Glutamatergic neuron (in vitro differentiated cells): ENCODE measurements at regions not wholly inside any gene's neighbourhood (a gene's known extent, or its start where the extent isn't known, plus 50 kb on each side); places are given as distances from the start of the nearest gene placed in this dataset.
A peak's percentile ranks its signal among the peaks of the same experiment; 100 is the strongest.
"Not testable (repeated sequence)": the region's sequence is repeated elsewhere in the genome, so short reads cannot be mapped to it uniquely, and the experiment has no call there.

ENCODE experiments used
- DNase-seq: peaks from one replicate; pipeline ENCODE4 v3.0.0; 2022
- H3K27ac Mint-ChIP-seq: one replicate; pipeline ENCODE4 v1.8.0; 2020; ENCODE audit warnings: mild to moderate bottlenecking, mixed read lengths, inconsistent platforms; ENCODE audit not compliant: unreplicated experiment
- H3K27me3 Mint-ChIP-seq: one replicate; pipeline ENCODE4 v1.8.0; 2020; ENCODE audit warnings: mild to moderate bottlenecking, moderate library complexity, mixed read lengths, inconsistent platforms; ENCODE audit not compliant: unreplicated experiment
- H3K36me3 Mint-ChIP-seq: one replicate; pipeline ENCODE4 v1.8.0; 2020; ENCODE audit warnings: mild to moderate bottlenecking, mixed read lengths, inconsistent platforms; ENCODE audit not compliant: unreplicated experiment
- H3K4me1 Mint-ChIP-seq: one replicate; pipeline ENCODE4 v1.8.0; 2020; ENCODE audit warnings: mild to moderate bottlenecking, low read depth, mixed read lengths, inconsistent platforms; ENCODE audit not compliant: unreplicated experiment
- H3K4me3 Mint-ChIP-seq: one replicate; pipeline ENCODE4 v1.8.0; 2020; ENCODE audit warnings: mild to moderate bottlenecking, mixed read lengths, inconsistent platforms; ENCODE audit not compliant: unreplicated experiment
- H3K9me3 Mint-ChIP-seq: one replicate; pipeline ENCODE4 v1.8.0; 2020; ENCODE audit warnings: mild to moderate bottlenecking, moderate library complexity, mixed read lengths, inconsistent platforms; ENCODE audit not compliant: unreplicated experiment
- TF ChIP-seq, protein P1 (sequence below): fragments of 200-600 bp; sonication (generic); IDR thresholded peaks from one replicate; pipeline ENCODE4 v1.5.0; 2021; ENCODE audit not compliant: partially characterized antibody, unreplicated experiment

DNA sequence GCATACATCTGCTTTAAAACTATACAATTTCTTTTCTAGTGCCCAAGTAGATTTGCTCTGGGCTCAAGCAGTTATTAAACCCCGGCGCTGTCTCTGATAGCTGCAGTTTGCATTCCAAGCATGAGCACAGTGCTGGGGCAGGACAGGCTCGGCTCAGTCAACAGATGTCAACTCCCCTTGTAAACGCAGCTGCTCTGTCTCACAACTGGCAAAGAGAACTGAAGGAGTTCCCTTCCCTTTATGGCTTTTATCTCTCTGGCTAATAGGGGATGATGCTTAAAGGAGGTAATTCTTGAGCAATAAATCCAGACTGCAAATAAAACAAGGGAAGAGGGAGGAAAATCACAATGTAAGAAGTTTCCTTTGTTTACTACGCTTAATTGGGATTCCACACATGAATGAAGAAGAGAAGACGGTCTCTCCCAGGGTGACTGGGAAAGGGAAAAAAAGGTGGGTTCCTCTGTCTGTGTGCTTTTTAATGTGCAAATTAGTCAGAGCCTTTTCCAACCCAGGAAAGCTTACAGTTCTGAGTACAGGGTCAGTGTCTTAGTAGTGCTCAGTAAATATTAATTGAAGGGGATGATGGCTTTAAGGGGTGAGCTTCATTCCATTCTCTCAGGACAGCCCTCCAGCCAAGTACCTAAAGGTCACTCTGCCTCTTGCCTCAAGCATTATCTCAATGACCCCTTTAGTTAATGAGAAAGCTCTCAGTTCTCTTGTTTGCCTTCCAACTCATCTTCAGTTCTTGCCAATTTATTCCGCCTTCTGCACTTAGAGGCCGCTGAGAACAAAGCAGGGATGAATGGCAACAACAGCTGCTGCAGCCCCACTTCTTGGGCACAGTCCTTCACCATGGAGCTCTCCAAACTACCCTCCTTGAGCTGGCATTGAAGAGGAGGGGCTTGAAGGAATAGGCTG, 155.7 kb upstream of the JADE1 start:
- Mint-ChIP-seq H3K27ac (peak overlapping the region; percentile 90), H3K36me3 (peaks cover 7% of the 10 kb centered on the region), H3K27me3 (peaks cover 3% of the 10 kb centered on the region), H3K9me3 (peaks cover 2% of the 10 kb centered on the region), H3K4me1 (peaks cover 8% of the 10 kb centered on the region), H3K4me3 (no peak overlapping the region)
- DNase-seq: no peak
- TF ChIP-seq, protein P1, sequence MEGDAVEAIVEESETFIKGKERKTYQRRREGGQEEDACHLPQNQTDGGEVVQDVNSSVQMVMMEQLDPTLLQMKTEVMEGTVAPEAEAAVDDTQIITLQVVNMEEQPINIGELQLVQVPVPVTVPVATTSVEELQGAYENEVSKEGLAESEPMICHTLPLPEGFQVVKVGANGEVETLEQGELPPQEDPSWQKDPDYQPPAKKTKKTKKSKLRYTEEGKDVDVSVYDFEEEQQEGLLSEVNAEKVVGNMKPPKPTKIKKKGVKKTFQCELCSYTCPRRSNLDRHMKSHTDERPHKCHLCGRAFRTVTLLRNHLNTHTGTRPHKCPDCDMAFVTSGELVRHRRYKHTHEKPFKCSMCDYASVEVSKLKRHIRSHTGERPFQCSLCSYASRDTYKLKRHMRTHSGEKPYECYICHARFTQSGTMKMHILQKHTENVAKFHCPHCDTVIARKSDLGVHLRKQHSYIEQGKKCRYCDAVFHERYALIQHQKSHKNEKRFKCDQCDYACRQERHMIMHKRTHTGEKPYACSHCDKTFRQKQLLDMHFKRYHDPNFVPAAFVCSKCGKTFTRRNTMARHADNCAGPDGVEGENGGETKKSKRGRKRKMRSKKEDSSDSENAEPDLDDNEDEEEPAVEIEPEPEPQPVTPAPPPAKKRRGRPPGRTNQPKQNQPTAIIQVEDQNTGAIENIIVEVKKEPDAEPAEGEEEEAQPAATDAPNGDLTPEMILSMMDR: no peak

DNA sequence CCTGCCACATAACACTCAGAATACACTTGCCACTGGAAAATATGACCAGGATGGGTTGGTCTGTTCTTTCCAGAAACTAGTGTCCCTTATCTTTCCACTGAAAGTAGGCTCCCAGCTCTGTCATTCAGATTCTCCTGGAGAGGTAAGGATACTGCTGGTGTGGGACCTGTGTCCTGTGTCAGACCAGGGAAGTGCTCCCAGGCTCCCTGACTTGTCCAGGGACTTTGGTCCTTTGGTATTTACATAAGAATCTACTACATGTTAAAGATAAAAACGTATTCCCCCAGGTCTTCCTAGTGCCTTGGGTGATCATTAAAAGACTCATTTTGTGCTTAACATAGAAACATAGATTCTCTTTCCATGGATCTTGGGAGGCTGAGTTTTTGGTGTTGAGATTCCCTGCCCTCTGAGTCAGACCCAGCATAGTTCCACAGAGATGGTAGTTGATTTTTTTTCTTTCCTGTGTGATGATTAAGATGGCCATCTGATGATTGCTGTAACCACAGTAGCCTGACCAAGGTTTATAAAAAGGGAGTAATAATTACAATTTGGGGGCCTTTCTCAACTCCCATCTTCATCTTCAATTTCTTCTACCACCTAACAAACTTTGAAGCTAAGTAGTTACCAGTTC, 159.8 kb upstream of the JADE1 start:
- TF ChIP-seq, protein P1: no peak
- Mint-ChIP-seq H3K4me1 (peaks cover 8% of the 10 kb centered on the region), H3K9me3 (peaks cover 2% of the 10 kb centered on the region), H3K36me3 (peaks cover 2% of the 10 kb centered on the region), H3K27ac (no peak overlapping the region), H3K4me3 (no peak overlapping the region), H3K27me3 (no peaks in the 10 kb centered on the region)
- DNase-seq: no peak

DNA sequence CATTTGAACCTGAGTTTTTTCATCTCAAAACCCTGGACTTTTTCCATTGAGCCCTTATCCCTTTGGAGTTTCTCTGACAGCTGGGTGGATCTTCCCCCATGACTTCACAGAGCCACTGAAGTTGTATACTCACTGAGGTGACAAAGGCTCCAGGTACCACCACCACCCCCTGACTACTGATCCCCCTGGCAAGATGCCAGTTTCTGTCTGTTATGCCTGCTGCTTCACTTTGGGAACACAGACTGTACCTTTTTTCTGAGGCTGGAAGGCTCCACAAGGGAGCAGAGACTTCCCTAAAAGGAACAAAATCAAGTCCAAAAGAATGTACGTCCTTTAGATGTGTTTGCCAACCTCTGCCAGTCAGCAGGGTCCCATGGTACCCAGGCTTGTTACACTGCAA, 160.3 kb upstream of the JADE1 start:
- H3K4me1 Mint-ChIP-seq: peaks cover 8% of the 10 kb centered on the region
- H3K27ac Mint-ChIP-seq: no peak overlapping the region
- H3K27me3 Mint-ChIP-seq: no peaks in the 10 kb centered on the region
- TF ChIP-seq, protein P1: no peak
- no peak overlapping the region for H3K4me3 Mint-ChIP-seq
- no peak for DNase-seq
- peaks cover 2% of the 10 kb centered on the region for H3K9me3 Mint-ChIP-seq
- no peaks in the 10 kb centered on the region for H3K36me3 Mint-ChIP-seq

- Mint-ChIP-seq H3K27me3 (no peaks in the 10 kb centered on the region), H3K36me3 (no peaks in the 10 kb centered on the region), H3K4me1 (no peaks in the 10 kb centered on the region), H3K9me3 (no peaks in the 10 kb centered on the region), H3K27ac (no peak overlapping the region), H3K4me3 (no peak overlapping the region)
- DNase-seq: no peak
- TF ChIP-seq, protein P1: no peak
These were observed 161.5 kb upstream of the JADE1 start for GRCh38 chr4:128648021-128648420.

DNA sequence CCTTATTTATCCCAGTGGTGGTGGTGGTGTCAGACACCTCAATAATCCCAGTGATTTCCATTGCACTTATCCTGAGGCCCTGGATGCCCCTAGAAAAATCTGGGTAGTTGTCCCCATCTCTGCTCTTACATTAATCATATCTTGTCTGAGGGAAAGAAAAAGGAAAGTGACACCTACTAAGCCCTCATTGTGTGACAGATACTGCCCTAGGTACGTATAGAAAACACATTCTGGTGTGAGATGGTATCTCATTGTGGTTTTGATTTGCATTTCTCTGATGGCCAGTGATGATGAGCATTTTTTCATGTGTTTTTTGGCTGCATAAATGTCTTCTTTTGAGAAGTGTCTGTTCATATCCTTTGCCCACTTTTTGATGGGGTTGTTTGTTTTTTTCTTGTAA, 162.6 kb upstream of the JADE1 start:
- not testable (repeated sequence) for H3K27me3 Mint-ChIP-seq, H3K4me3 Mint-ChIP-seq, DNase-seq, H3K27ac Mint-ChIP-seq, H3K36me3 Mint-ChIP-seq, H3K9me3 Mint-ChIP-seq, H3K4me1 Mint-ChIP-seq

DNA sequence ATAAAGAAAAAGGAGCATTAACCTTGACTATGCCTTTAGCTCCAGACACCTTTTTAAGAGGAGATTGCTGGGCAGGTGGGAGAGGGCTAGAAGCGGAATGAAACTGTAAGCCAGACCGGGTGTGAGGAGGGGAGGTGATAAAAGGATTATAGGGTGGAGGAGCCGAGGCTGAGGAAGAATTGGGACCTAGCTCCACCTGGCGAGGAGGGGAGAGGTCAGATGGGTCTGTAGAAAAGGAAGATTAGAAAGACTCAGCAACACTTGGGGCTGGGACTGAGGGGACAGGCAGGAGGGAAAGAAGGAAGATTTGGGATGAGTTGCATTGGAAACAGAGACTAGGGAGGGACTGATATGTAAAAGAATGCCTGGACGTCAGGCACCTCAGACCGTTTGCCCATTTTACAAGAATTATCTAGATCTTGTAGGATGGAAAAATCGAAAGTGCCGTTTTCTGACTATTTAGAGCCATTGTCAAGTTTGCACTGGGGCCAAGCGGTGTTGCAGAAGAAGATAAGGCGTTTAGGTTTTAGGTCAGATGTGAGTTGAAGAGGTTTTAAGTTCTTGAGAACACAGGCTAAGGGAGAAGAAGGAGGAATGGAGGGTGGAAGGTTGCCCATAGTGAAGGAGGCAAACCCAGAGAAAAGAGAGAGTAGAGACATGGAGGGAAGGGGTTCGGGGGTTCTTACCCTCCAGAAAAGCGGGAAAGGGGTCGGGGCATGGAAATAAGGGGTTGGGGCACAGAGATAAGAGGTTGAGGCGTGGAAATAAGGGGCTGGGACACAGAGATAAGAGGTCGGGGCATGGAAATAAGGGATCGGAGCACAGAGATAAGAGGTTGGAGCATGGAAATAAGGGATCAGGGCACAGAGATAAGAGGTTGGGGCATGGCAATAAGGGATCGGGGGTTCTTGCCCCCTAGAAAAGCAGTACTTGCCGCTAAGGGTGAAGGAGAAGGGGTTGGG, 164.5 kb upstream of the JADE1 start:
- not testable (repeated sequence) for H3K4me1 Mint-ChIP-seq, DNase-seq, H3K36me3 Mint-ChIP-seq, H3K9me3 Mint-ChIP-seq, H3K4me3 Mint-ChIP-seq, H3K27me3 Mint-ChIP-seq, H3K27ac Mint-ChIP-seq

GRCh38 chr4:128644107-128644506, 165.4 kb upstream of the JADE1 start:
- not testable (repeated sequence) for H3K27me3 Mint-ChIP-seq, H3K36me3 Mint-ChIP-seq, H3K4me1 Mint-ChIP-seq, H3K27ac Mint-ChIP-seq, DNase-seq, H3K4me3 Mint-ChIP-seq, H3K9me3 Mint-ChIP-seq
